ENCODE measurements at regions not wholly inside any gene's neighbourhood (a gene's known extent, or its start where the extent isn't known, plus 50 kb on each side); places are given as distances from the start of the nearest gene placed in this dataset.

DNA sequence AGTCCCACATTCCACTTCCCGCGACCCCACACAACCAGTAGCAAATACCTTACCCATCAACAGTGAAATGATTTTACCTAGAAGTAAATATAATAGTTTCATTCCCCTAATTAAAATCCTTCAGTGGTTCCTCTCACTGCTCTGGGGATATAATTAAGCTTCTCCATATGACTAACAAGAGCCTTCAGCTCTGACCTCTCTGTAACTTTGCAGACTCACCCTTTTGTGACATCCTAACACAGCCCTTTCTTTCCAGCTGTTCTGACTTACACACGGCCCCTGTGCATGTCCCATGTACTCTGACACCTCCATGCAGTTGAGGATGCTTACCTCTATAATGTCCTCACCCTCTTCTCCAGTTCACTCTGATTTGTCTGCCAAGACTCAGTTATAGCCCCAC lies 137.3 kb upstream of the SPAG17 start:
- TF ChIP-seq, protein P1, sequence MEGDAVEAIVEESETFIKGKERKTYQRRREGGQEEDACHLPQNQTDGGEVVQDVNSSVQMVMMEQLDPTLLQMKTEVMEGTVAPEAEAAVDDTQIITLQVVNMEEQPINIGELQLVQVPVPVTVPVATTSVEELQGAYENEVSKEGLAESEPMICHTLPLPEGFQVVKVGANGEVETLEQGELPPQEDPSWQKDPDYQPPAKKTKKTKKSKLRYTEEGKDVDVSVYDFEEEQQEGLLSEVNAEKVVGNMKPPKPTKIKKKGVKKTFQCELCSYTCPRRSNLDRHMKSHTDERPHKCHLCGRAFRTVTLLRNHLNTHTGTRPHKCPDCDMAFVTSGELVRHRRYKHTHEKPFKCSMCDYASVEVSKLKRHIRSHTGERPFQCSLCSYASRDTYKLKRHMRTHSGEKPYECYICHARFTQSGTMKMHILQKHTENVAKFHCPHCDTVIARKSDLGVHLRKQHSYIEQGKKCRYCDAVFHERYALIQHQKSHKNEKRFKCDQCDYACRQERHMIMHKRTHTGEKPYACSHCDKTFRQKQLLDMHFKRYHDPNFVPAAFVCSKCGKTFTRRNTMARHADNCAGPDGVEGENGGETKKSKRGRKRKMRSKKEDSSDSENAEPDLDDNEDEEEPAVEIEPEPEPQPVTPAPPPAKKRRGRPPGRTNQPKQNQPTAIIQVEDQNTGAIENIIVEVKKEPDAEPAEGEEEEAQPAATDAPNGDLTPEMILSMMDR (IDR thresholded peaks at IDR 0.05), result no peak
- no peak for TF ChIP-seq POLR2A (IDR thresholded peaks at IDR 0.05)
